EH (cell line): ENCODE measurements at regions not wholly inside any gene's neighbourhood (a gene's known extent, or its start where the extent isn't known, plus 50 kb on each side); places are given as distances from the start of the nearest gene placed in this dataset.

ENCODE experiments used
- DNase-seq: peaks from one replicate; pipeline ENCODE4 v3.0.0-alpha.2; 2015; ENCODE audit warnings: low read depth

GRCh38 chr6:122122202-122122601, 277.2 kb upstream of the HSF2 start:
- no peak for DNase-seq

GRCh38 chr6:122122686-122123085, 276.8 kb upstream of the HSF2 start:
- DNase-seq: no peak

GRCh38 chr6:122124908-122125307, 274.5 kb upstream of the HSF2 start:
- DNase-seq: no peak

- DNase-seq: no peak
Observed at GRCh38 chr6:122126894-122127293, 272.6 kb upstream of the HSF2 start.

GRCh38 chr6:122128445-122128844, 271.0 kb upstream of the HSF2 start:
- no peak for DNase-seq

GRCh38 chr6:122129313-122130025, 270.0 kb upstream of the HSF2 start:
- no peak for DNase-seq

- no peak for DNase-seq
Observed at GRCh38 chr6:122130026-122130348, 269.5 kb upstream of the HSF2 start.

GRCh38 chr6:122130518-122130917, 268.9 kb upstream of the HSF2 start:
- no peak for DNase-seq

GRCh38 chr6:122136386-122136785, 263.1 kb upstream of the HSF2 start:
- DNase-seq: no peak

GRCh38 chr6:122140031-122140430, 259.4 kb upstream of the HSF2 start:
- no peak for DNase-seq

- DNase-seq: no peak
Observed at GRCh38 chr6:122141246-122141645, 258.2 kb upstream of the HSF2 start.

- DNase-seq: no peak
Observed at GRCh38 chr6:122143813-122144601, 255.4 kb upstream of the HSF2 start.

GRCh38 chr6:122145246-122145645, 254.2 kb upstream of the HSF2 start:
- no peak for DNase-seq

GRCh38 chr6:122145741-122146240, 253.7 kb upstream of the HSF2 start:
- no peak for DNase-seq

- DNase-seq: no peak
Observed at GRCh38 chr6:122147291-122147690, 252.2 kb upstream of the HSF2 start.

GRCh38 chr6:122151066-122151465, 248.4 kb upstream of the HSF2 start:
- no peak for DNase-seq

GRCh38 chr6:122151763-122152162, 247.7 kb upstream of the HSF2 start:
- no peak for DNase-seq

- DNase-seq: no peak
Observed at GRCh38 chr6:122153557-122153956, 245.9 kb upstream of the HSF2 start.

- no peak for DNase-seq
Observed at GRCh38 chr6:122154155-122154554, 245.3 kb upstream of the HSF2 start.

- DNase-seq: no peak
Observed at GRCh38 chr6:122154912-122155575, 244.4 kb upstream of the HSF2 start.

- DNase-seq: no peak
Observed at GRCh38 chr6:122161136-122161535, 238.3 kb upstream of the HSF2 start.

- DNase-seq: no peak
Observed at GRCh38 chr6:122165014-122165413, 234.4 kb upstream of the HSF2 start.

GRCh38 chr6:122170274-122170673, 229.2 kb upstream of the HSF2 start:
- no peak for DNase-seq
